Kidney epithelial cell (primary cell): ENCODE measurements at regions not wholly inside any gene's neighbourhood (a gene's known extent, or its start where the extent isn't known, plus 50 kb on each side); places are given as distances from the start of the nearest gene placed in this dataset.

Experiments used
- DNase-seq: peaks from one replicate; pipeline ENCODE4 v3.0.0-alpha.2; 2010; ENCODE audit warnings: low read depth
- H3K27me3 ChIP-seq: 2 replicates; pipeline ENCODE4 v1.6.0; 2011; ENCODE audit warnings: low read length; ENCODE audit not compliant: control insufficient read depth, insufficient read depth
- H3K36me3 ChIP-seq: 2 replicates; pipeline ENCODE4 v1.5.1; 2011; ENCODE audit warnings: low read length; ENCODE audit not compliant: control insufficient read depth, insufficient read depth
- H3K4me3 ChIP-seq: 2 replicates; pipeline ENCODE4 v1.5.1; 2011; ENCODE audit warnings: low read depth, mild to moderate bottlenecking, control low read depth, low read length
- CTCF ChIP-seq: IDR thresholded peaks from 2 replicates; pipeline ENCODE4 v1.5.1; 2011; ENCODE audit warnings: mild to moderate bottlenecking, moderate library complexity, low read length, control low read depth, inconsistent platforms; ENCODE audit not compliant: insufficient read depth, poor library complexity, severe bottlenecking

- no peak for DNase-seq
- Histone ChIP-seq H3K36me3 (no peaks in the 10 kb centered on the region), H3K4me3 (no peak overlapping the region), H3K27me3 (no peaks in the 10 kb centered on the region)
- no peak for TF ChIP-seq CTCF
Measured at GRCh38 chr9:24351258-24351657, 194.4 kb downstream of the IZUMO3 start.

DNA sequence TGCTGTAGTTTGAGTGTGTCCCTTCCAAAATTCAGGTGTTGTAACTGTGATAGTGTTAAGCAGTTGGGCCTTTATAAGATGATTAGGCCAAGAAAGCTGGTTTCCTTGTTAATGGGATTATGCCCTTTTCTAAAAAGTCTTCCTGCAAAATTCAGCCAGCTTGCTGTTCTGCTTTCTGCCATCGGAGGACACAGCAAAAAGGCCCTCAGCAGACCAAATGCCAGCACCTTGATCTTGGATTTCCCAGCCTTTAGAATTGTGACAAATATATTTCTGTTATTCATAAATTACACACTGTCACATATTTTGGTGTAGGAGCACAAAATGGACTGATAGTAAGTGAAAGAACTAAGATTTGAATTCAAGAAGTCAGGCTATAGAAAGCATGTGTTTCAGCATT, 203.2 kb downstream of the IZUMO3 start:
- Histone ChIP-seq H3K27me3 (no peaks in the 10 kb centered on the region), H3K36me3 (no peaks in the 10 kb centered on the region), H3K4me3 (no peak overlapping the region)
- DNase-seq = no peak
- TF ChIP-seq CTCF = no peak

DNA sequence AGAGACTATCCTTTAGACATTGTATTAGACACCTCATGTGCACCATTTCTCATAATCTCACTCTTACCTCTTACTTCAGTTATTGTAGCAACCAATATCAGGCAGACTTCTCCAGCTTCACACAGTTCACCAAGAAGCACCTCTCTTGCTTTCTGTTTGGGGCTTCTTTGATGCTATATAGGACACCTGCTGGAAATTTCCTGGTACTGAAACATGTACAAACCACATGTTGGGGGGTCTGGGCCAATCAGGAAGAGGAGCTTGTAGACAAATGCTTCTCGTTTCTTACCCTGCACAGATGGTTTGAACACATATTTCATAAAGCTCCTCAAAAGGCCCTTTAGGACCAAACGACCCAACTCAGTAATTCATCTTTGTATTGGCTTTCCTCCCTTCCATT, 212.1 kb downstream of the IZUMO3 start:
- TF ChIP-seq CTCF = no peak

GRCh38 chr9:24298912-24299311, 246.8 kb downstream of the IZUMO3 start:
- Histone ChIP-seq H3K4me3 (no peak overlapping the region), H3K27me3 (no peaks in the 10 kb centered on the region), H3K36me3 (no peaks in the 10 kb centered on the region)
- TF ChIP-seq CTCF = no peak
- DNase-seq = no peak

More for the DNA sequence above, 212.1 kb downstream of the IZUMO3 start:
- no peaks in the 10 kb centered on the region for H3K36me3 ChIP-seq
- no peak for DNase-seq
- no peak overlapping the region for H3K4me3 ChIP-seq
- no peaks in the 10 kb centered on the region for H3K27me3 ChIP-seq

- no peak overlapping the region for H3K4me3 ChIP-seq
- H3K27me3 ChIP-seq = no peaks in the 10 kb centered on the region
- no peak for TF ChIP-seq CTCF
- no peaks in the 10 kb centered on the region for H3K36me3 ChIP-seq
- no peak for DNase-seq
Measured at GRCh38 chr9:24297931-24298330, 247.8 kb downstream of the IZUMO3 start.

DNA sequence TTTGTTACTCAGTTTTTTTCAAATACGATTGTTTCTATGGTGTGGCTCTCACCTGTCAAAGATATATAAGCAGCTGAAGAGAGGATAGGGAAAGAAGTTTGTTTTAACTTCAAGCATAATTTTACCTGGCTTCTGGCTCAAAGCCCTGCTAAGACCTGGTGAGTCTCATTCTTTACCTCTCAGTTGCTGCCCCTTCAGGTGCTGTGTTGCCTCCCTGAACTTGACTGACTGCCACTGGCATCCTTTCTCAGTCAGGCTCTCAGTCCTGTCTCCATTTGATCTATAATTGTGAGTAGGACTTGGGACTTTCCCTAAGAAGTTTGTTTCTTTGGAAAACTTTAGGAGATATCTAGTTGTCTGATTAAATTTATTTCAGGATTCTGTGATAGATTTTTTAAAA, 249.6 kb downstream of the IZUMO3 start:
- TF ChIP-seq CTCF = no peak

More for the DNA sequence above, 249.6 kb downstream of the IZUMO3 start:
- no peak for DNase-seq
- H3K27me3 ChIP-seq = no peaks in the 10 kb centered on the region
- no peak overlapping the region for H3K4me3 ChIP-seq
- no peaks in the 10 kb centered on the region for H3K36me3 ChIP-seq
